MCF 10A (cell line): ENCODE measurements at regions not wholly inside any gene's neighbourhood (a gene's known extent, or its start where the extent isn't known, plus 50 kb on each side); places are given as distances from the start of the nearest gene placed in this dataset.

ENCODE experiments used
- BruUV-seq: library from RNA; stranded (reverse); fragments of 400-500 nt; replicated peaks from 2 replicates; lab custom pipeline; 2021; lab: Mats Ljungman, UMichigan
- CTCF ChIA-PET: fragments of 300-600 bp; sonication (Branson Sonifier 250); formaldehyde crosslinking; extraction: SDS; loops from one replicate; lab custom pipeline; 2021; ENCODE audit warnings: antibody characterized with exemption, inconsistent platforms; lab: Yijun Ruan, JAX
- POLR2A ChIA-PET: fragments of 300-600, 350-650 bp; sonication (Branson Sonifier 250); formaldehyde crosslinking; extraction: SDS; loops from one replicate; lab custom pipeline; 2020; ENCODE audit warnings: antibody characterized with exemption, inconsistent platforms; lab: Yijun Ruan, JAX
- DNase-seq: peaks from one replicate; pipeline ENCODE4 v3.0.0-alpha.2; 2018; ENCODE audit not compliant: unreplicated experiment
- H3K27ac Mint-ChIP-seq: one replicate; pipeline ENCODE4 v1.8.0; 2022; ENCODE audit warnings: mild to moderate bottlenecking, low read depth, mixed read lengths; ENCODE audit not compliant: unreplicated experiment
- H3K27me3 Mint-ChIP-seq: one replicate; pipeline ENCODE4 v1.8.0; 2022; ENCODE audit warnings: mixed read lengths; ENCODE audit not compliant: insufficient read depth, unreplicated experiment
- H3K36me3 Mint-ChIP-seq: one replicate; pipeline ENCODE4 v1.8.0; 2022; ENCODE audit warnings: mild to moderate bottlenecking, moderate library complexity, mixed read lengths; ENCODE audit not compliant: insufficient read depth, unreplicated experiment
- H3K4me1 Mint-ChIP-seq: one replicate; pipeline ENCODE4 v1.8.0; 2022; ENCODE audit warnings: mixed read lengths; ENCODE audit not compliant: insufficient read depth, unreplicated experiment
- H3K4me3 Mint-ChIP-seq: one replicate; pipeline ENCODE4 v1.8.0; 2022; ENCODE audit warnings: mild to moderate bottlenecking, moderate library complexity, mixed read lengths; ENCODE audit not compliant: unreplicated experiment
- H3K9me3 Mint-ChIP-seq: one replicate; pipeline ENCODE4 v1.8.0; 2022; ENCODE audit warnings: mixed read lengths; ENCODE audit not compliant: unreplicated experiment
- intact Hi-C: fragments of 100-400 bp; cut with micrococcal nuclease; formaldehyde crosslinking; loops from 2 replicates; pipeline ENCODE4 v1.14.1; 2022
- TF ChIP-seq, protein P1 (sequence below): fragments of 200-600 bp; IDR thresholded peaks from one replicate; pipeline ENCODE4 v1.8.0; 2022; ENCODE audit warnings: antibody characterized with exemption, mild to moderate bottlenecking; ENCODE audit not compliant: unreplicated experiment

DNA sequence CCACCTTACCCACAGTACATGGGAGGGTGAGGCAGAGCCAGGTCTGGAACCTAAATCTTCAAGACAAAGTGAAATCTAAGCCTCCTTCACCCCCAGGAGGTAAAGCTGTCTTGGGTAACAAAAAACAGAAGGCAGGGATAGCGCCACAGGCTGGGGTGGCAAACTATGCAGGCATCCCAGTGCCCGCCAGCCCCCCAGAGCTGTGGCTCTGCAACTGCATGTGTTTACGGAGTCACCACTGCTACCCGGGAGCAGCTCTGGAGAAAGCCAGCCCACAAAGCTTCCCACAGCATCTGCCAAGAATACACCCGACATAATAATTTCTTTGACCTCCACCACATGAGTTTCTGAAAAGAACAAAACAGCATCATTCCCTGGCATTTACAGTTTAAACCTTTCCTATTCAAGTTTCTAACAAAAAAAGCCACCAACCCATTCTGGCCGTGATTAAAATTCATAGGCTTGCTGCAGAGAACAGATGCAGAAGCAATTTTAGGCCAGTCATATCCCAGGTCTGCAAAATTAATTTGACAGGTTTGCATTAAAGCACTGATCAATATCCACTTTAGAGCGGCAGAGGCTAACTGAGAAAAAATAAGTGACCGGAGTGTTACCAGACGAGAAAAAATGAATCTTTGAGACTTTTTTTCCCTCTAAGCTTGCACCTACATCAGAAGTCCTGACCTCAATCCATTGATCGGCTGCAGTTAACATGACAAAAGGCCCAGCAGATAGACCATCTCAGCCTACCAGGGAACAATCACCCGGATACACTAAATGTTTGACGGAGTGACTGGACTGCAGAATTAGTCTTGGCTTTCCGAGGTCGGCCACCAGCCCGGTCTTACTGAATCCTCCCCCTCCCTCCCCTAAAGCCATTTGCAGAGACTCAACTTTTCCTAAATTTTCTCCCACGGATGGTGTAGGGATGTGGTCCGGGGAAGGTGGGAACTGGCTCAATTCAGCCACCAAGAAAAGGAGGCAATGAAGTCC, 309.6 kb upstream of the SKOR2 start:
- H3K4me1 Mint-ChIP-seq = no peaks in the 10 kb centered on the region
- CTCF ChIA-PET = no interaction called here

DNA sequence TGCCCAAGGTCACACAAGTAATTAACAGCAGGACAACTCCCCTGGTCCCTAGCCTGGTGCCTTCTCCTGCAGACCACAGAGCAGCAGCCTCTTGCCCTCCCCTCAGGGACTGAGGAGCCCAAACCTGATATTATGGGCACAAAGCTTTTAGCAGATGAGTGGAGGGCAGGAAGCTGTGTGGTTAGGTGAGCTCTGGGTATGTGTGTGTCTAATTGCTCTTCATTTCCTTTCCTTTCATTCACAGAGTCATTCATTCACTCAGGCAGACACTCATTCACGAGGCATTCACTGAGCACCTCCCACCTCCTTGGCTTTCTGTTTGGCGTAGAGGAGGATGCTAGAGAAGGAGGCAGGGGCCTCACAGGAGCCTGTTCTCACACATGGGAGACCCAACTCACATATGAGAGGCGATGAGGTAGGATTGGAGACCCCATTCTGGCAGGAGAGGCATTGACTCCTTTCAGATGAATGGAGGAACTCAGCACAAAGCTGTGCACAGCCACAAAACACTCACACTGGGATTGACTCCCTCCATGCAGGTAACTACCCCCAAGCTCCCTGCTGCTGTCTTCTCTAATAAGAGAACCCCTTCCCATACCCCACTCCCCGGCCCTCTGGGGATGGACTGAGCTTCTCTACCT, 306.8 kb upstream of the SKOR2 start:
- Mint-ChIP-seq H3K9me3 (no peaks in the 10 kb centered on the region), H3K27ac (no peak overlapping the region), H3K27me3 (peaks cover 61% of the 10 kb centered on the region), H3K36me3 (no peaks in the 10 kb centered on the region), H3K4me1 (no peaks in the 10 kb centered on the region), H3K4me3 (no peak overlapping the region)
- no TSS peak for BruUV-seq
- POLR2A ChIA-PET = no interaction called here
- CTCF ChIA-PET = no interaction called here
- intact Hi-C loops = no loop called here
- TF ChIP-seq, protein P1, sequence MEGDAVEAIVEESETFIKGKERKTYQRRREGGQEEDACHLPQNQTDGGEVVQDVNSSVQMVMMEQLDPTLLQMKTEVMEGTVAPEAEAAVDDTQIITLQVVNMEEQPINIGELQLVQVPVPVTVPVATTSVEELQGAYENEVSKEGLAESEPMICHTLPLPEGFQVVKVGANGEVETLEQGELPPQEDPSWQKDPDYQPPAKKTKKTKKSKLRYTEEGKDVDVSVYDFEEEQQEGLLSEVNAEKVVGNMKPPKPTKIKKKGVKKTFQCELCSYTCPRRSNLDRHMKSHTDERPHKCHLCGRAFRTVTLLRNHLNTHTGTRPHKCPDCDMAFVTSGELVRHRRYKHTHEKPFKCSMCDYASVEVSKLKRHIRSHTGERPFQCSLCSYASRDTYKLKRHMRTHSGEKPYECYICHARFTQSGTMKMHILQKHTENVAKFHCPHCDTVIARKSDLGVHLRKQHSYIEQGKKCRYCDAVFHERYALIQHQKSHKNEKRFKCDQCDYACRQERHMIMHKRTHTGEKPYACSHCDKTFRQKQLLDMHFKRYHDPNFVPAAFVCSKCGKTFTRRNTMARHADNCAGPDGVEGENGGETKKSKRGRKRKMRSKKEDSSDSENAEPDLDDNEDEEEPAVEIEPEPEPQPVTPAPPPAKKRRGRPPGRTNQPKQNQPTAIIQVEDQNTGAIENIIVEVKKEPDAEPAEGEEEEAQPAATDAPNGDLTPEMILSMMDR = no peak
- DNase-seq = no peak

More for the DNA sequence above, 309.6 kb upstream of the SKOR2 start:
- no peak for DNase-seq
- intact Hi-C loops = no loop called here
- H3K36me3 Mint-ChIP-seq = no peaks in the 10 kb centered on the region
- no TSS peak for BruUV-seq
- peaks cover 55% of the 10 kb centered on the region for H3K27me3 Mint-ChIP-seq
- POLR2A ChIA-PET = no interaction called here
- no peak overlapping the region for H3K4me3 Mint-ChIP-seq
- H3K9me3 Mint-ChIP-seq = peaks cover 2% of the 10 kb centered on the region
- TF ChIP-seq, protein P1 = no peak
- no peak overlapping the region for H3K27ac Mint-ChIP-seq

DNA sequence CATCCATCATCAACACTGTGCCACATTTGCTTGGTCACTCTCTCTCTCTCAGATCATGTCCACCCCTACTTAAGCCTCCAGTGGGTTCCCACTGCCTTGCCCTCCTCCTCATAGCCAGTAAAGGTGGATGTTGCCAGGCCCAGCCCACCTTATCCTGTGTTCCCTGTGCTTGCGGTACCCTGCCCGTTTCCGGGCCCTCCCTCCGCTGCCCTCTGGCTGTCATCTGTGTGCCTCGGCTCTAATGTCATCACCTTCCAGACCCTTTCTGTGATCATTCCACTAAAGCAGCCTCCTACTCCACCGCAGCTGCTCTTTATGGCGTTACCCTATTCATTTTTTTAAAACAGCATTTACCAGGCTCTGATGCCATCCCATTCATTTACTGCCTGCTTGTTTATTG, 305.7 kb upstream of the SKOR2 start:
- Mint-ChIP-seq H3K36me3 (no peaks in the 10 kb centered on the region), H3K4me1 (no peaks in the 10 kb centered on the region), H3K27me3 (peaks cover 59% of the 10 kb centered on the region), H3K9me3 (no peaks in the 10 kb centered on the region), H3K4me3 (no peak overlapping the region), H3K27ac (no peak overlapping the region)
- intact Hi-C loops = no loop called here
- TF ChIP-seq, protein P1 = no peak
- ChIA-PET CTCF (no interaction called here), POLR2A (no interaction called here)
- no peak for DNase-seq
- no TSS peak for BruUV-seq

DNA sequence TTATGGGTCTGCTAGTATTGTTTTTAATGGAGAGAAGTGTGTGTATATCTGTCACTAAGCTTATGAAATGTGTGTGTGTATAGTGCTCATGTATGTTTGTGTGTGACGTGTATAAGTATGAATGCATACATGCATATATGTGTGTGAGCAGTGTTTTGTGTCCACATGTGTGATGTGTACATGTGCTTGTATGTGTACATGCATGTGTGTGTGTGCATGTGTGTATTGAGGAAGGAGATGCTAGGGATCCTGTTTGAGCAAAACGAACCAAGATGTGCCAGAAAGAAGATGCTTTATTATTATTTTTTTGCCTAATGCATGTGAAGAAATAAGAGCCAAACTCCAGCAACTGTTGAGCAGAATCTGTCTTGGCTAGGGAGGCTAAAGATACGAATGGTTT, 301.3 kb upstream of the SKOR2 start:
- no TSS peak for BruUV-seq
- Mint-ChIP-seq H3K4me1 (no peaks in the 10 kb centered on the region), H3K27me3 (peaks cover 23% of the 10 kb centered on the region), H3K36me3 (no peaks in the 10 kb centered on the region), H3K4me3 (no peak overlapping the region), H3K9me3 (no peaks in the 10 kb centered on the region), H3K27ac (no peak overlapping the region)
- TF ChIP-seq, protein P1 = no peak
- ChIA-PET CTCF (no interaction called here), POLR2A (no interaction called here)
- no peak for DNase-seq
- intact Hi-C loops = no loop called here
